ENCODE measurements at regions not wholly inside any gene's neighbourhood (a gene's known extent, or its start where the extent isn't known, plus 50 kb on each side); places are given as distances from the start of the nearest gene placed in this dataset.

GRCh38 chr3:178960918-178961317 is 110.7 kb downstream of the ZMAT3 start:
- TF ChIP-seq EP300 (IDR thresholded peaks at IDR 0.05; ENCODE audit: borderline replicate concordance), result no peak
- TF ChIP-seq TCF12 (IDR thresholded peaks at IDR 0.05; ENCODE audit: low read depth), result no peak
- TF ChIP-seq, protein P1, sequence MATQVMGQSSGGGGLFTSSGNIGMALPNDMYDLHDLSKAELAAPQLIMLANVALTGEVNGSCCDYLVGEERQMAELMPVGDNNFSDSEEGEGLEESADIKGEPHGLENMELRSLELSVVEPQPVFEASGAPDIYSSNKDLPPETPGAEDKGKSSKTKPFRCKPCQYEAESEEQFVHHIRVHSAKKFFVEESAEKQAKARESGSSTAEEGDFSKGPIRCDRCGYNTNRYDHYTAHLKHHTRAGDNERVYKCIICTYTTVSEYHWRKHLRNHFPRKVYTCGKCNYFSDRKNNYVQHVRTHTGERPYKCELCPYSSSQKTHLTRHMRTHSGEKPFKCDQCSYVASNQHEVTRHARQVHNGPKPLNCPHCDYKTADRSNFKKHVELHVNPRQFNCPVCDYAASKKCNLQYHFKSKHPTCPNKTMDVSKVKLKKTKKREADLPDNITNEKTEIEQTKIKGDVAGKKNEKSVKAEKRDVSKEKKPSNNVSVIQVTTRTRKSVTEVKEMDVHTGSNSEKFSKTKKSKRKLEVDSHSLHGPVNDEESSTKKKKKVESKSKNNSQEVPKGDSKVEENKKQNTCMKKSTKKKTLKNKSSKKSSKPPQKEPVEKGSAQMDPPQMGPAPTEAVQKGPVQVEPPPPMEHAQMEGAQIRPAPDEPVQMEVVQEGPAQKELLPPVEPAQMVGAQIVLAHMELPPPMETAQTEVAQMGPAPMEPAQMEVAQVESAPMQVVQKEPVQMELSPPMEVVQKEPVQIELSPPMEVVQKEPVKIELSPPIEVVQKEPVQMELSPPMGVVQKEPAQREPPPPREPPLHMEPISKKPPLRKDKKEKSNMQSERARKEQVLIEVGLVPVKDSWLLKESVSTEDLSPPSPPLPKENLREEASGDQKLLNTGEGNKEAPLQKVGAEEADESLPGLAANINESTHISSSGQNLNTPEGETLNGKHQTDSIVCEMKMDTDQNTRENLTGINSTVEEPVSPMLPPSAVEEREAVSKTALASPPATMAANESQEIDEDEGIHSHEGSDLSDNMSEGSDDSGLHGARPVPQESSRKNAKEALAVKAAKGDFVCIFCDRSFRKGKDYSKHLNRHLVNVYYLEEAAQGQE (IDR thresholded peaks at IDR 0.05; ENCODE audit: low read depth), result no peak
- TF ChIP-seq NFIC (IDR thresholded peaks at IDR 0.05), result no peak
- TF ChIP-seq YY1 (IDR thresholded peaks at IDR 0.05; ENCODE audit: low read depth), result no peak

Measured in Ishikawa (cell line).